ENCODE measurements at regions not wholly inside any gene's neighbourhood (a gene's known extent, or its start where the extent isn't known, plus 50 kb on each side); places are given as distances from the start of the nearest gene placed in this dataset.

- no peak for DNase-seq (ENCODE audit: low read depth in 3 of 3, low spot score in 2 of 3)
Observed at GRCh38 chr20:53751620-53752318, 158.1 kb upstream of the ZNF217 start.

GRCh38 chr20:53750827-53751619, 157.4 kb upstream of the ZNF217 start:
- no peak for DNase-seq (ENCODE audit: low read depth in 3 of 3, low spot score in 2 of 3)

GRCh38 chr20:53749499-53749898, 155.9 kb upstream of the ZNF217 start:
- no peak for DNase-seq (ENCODE audit: low read depth in 3 of 3, low spot score in 2 of 3)

- no peak for DNase-seq (ENCODE audit: low read depth in 3 of 3, low spot score in 2 of 3)
Observed at GRCh38 chr20:53748821-53749421, 155.3 kb upstream of the ZNF217 start.

GRCh38 chr20:53748176-53748575, 154.5 kb upstream of the ZNF217 start:
- no peak for DNase-seq (ENCODE audit: low read depth in 3 of 3, low spot score in 2 of 3)

GRCh38 chr20:53743607-53744260, 150.1 kb upstream of the ZNF217 start:
- DNase-seq (ENCODE audit: low read depth in 3 of 3, low spot score in 2 of 3): no peak

- DNase-seq (ENCODE audit: low read depth in 3 of 3, low spot score in 2 of 3): no peak
Observed at GRCh38 chr20:53742685-53743081, 149.0 kb upstream of the ZNF217 start.

GRCh38 chr20:53741726-53742028, 148.0 kb upstream of the ZNF217 start:
- DNase-seq (ENCODE audit: low read depth in 3 of 3, low spot score in 2 of 3): no peak

- DNase-seq (ENCODE audit: low read depth in 3 of 3, low spot score in 2 of 3): no peak
Observed at GRCh38 chr20:53739799-53740785, 146.5 kb upstream of the ZNF217 start.

GRCh38 chr20:53738945-53739798, 145.5 kb upstream of the ZNF217 start:
- DNase-seq (ENCODE audit: low read depth in 3 of 3, low spot score in 2 of 3): no peak

GRCh38 chr20:53738039-53738944, 144.7 kb upstream of the ZNF217 start:
- peak in 1 of 3 donors; percentile 78 for DNase-seq (ENCODE audit: low read depth in 3 of 3, low spot score in 2 of 3)

- no peak for DNase-seq (ENCODE audit: low read depth in 3 of 3, low spot score in 2 of 3)
Observed at GRCh38 chr20:53737396-53738038, 143.9 kb upstream of the ZNF217 start.

- no peak for DNase-seq (ENCODE audit: low read depth in 3 of 3, low spot score in 2 of 3)
Observed at GRCh38 chr20:53736757-53737395, 143.2 kb upstream of the ZNF217 start.

- DNase-seq (ENCODE audit: low read depth in 3 of 3, low spot score in 2 of 3): no peak
Observed at GRCh38 chr20:53736122-53736756, 142.6 kb upstream of the ZNF217 start.

- DNase-seq (ENCODE audit: low read depth in 3 of 3, low spot score in 2 of 3): no peak
Observed at GRCh38 chr20:53735536-53736050, 142.0 kb upstream of the ZNF217 start.

GRCh38 chr20:53734006-53734688, 140.5 kb upstream of the ZNF217 start:
- no peak for DNase-seq (ENCODE audit: low read depth in 3 of 3, low spot score in 2 of 3)
